GM12864 (cell line): ENCODE measurements at regions not wholly inside any gene's neighbourhood (a gene's known extent, or its start where the extent isn't known, plus 50 kb on each side); places are given as distances from the start of the nearest gene placed in this dataset.
"Not testable (repeated sequence)": the region's sequence is repeated elsewhere in the genome, so short reads cannot be mapped to it uniquely, and the experiment has no call there.

Source experiments
- DNase-seq: peaks from one replicate; pipeline ENCODE4 v3.0.0-alpha.2; 2011; ENCODE audit warnings: low read depth
- H3K4me3 ChIP-seq: 2 replicates; pipeline ENCODE4 v1.5.1; 2011; ENCODE audit warnings: mild to moderate bottlenecking, low read depth, low read length, control low read depth
- CTCF ChIP-seq: IDR thresholded peaks from 2 replicates; pipeline ENCODE4 v1.5.1; 2011; ENCODE audit warnings: low read depth, mild to moderate bottlenecking, moderate library complexity, low read length, control low read depth, inconsistent platforms; ENCODE audit errors: missing control alignments

- no peak overlapping the region for H3K4me3 ChIP-seq
- DNase-seq = no peak
- no peak for TF ChIP-seq CTCF
Observed at GRCh38 chr6:145153495-145153894, 581.8 kb downstream of the EPM2A start.

GRCh38 chr6:145155411-145155810 is 579.9 kb downstream of the EPM2A start:
- no peak for DNase-seq
- H3K4me3 ChIP-seq = no peak overlapping the region
- no peak for TF ChIP-seq CTCF

GRCh38 chr6:145155873-145156782 is 579.2 kb downstream of the EPM2A start:
- no peak overlapping the region for H3K4me3 ChIP-seq
- DNase-seq = no peak
- TF ChIP-seq CTCF = no peak

GRCh38 chr6:145158636-145159035 is 576.7 kb downstream of the EPM2A start:
- H3K4me3 ChIP-seq, DNase-seq: not testable (repeated sequence)

GRCh38 chr6:145159921-145160320 is 575.4 kb downstream of the EPM2A start:
- no peak overlapping the region for H3K4me3 ChIP-seq
- no peak for DNase-seq
- TF ChIP-seq CTCF = no peak

DNA sequence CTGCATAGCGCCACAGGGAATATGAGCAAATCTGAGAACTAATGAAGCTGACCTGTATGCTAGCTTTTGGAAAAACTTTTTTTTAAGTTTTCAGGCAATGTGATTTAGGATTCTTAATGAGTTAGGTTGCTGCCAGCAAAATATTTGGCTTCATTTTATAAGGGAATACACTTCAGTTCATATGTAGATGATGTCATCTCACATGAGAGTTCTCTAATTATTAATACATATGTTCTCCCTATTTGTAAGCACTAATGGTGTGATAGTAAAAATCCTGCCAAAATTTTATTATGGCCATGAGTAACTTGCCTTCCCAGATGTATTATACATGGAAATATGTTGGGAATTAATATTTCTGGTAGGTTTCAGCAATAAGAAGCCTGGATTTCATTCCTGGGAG is 573.8 kb downstream of the EPM2A start:
- no peak for DNase-seq
- H3K4me3 ChIP-seq = no peak overlapping the region
- TF ChIP-seq CTCF = no peak

- no peak for TF ChIP-seq CTCF
- no peak for DNase-seq
Observed at GRCh38 chr6:145169726-145170224, 565.5 kb downstream of the EPM2A start.

More at GRCh38 chr6:145169726-145170224, 565.5 kb downstream of the EPM2A start:
- H3K4me3 ChIP-seq = no peak overlapping the region
